Upper lobe of left lung (tissue), 6 donors: ENCODE measurements at regions not wholly inside any gene's neighbourhood (a gene's known extent, or its start where the extent isn't known, plus 50 kb on each side); places are given as distances from the start of the nearest gene placed in this dataset.
"Not testable (repeated sequence)": the region's sequence is repeated elsewhere in the genome, so short reads cannot be mapped to it uniquely, and the experiment has no call there.

Experiments
- ATAC-seq, 2 donors: fragments of 200-7000 bp; cut with Tn5 transposase; one replicate each; pipeline ENCODE4 v1.9.1; 2022; ENCODE audit warnings: mild to moderate bottlenecking in 2 of 2, moderate library complexity in 2 of 2; ENCODE audit not compliant: low FRiP score in 2 of 2
- DNase-seq, 2 donors: peaks; one replicate each; pipeline ENCODE4 v3.0.0-alpha.2; 2019 to 2020
- H3K27ac ChIP-seq, 4 donors: fragments of 200-600 bp; sonication (generic); one replicate each; pipeline ENCODE4 v1.5.1; 2016 to 2019
- H3K27me3 ChIP-seq, 4 donors: fragments of 200-600 bp; sonication (generic); one replicate each; pipeline ENCODE4 v1.5.1; 2017 to 2019
- H3K36me3 ChIP-seq, 4 donors: fragments of 200-600 bp; sonication (generic); one replicate each; pipeline ENCODE4 v1.5.1; 2016 to 2019
- H3K4me1 ChIP-seq, 4 donors: fragments of 200-600 bp; sonication (generic); one replicate each; pipeline ENCODE4 v1.5.1; 2018 to 2019
- H3K4me3 ChIP-seq, 4 donors: fragments of 200-600 bp; sonication (generic); one replicate each; pipeline ENCODE4 v1.5.1; 2017 to 2019; ENCODE audit warnings: mild to moderate bottlenecking in 2 of 4, moderate library complexity in 1 of 4
- H3K9me3 ChIP-seq, 4 donors: fragments of 200-600 bp; sonication (generic); one replicate each; pipeline ENCODE4 v1.5.1; 2018 to 2019
- CTCF ChIP-seq, 6 experiments: fragments of 450-650 bp in 4 of 6; fragments of 200-600 bp in 2 of 6; sonication (generic) in 2 of 6; IDR thresholded peaks; one replicate each; pipeline ENCODE4 v1.5.1; 2016 to 2019; ENCODE audit warnings: antibody characterized with exemption in 6 of 6
- EP300 ChIP-seq, 4 donors: sonication (generic); formaldehyde crosslinking; IDR thresholded peaks; one replicate each; pipeline ENCODE4 v1.5.1; 2017; ENCODE audit warnings: antibody characterized with exemption in 4 of 4, control low read depth in 2 of 4
- POLR2A ChIP-seq, 4 donors: fragments of 450-650 bp; IDR thresholded peaks; one replicate each; pipeline ENCODE4 v1.5.1; 2016 to 2017; ENCODE audit warnings: antibody characterized with exemption in 4 of 4, mild to moderate bottlenecking in 2 of 4
- POLR2AphosphoS5 ChIP-seq, 2 donors: sonication (generic); formaldehyde crosslinking; IDR thresholded peaks; one replicate each; pipeline ENCODE4 v1.5.1; 2017; ENCODE audit warnings: antibody characterized with exemption in 2 of 2
- WGBS, 2 donors: methylation state at CpG; one replicate each; pipeline ENCODE4 v1.1.5; 2017 to 2018; 5-methylcytosine and 5-hydroxymethylcytosine counted together
- donor health status: DM: no; HTN: no; CAD: no; lungs with moderate emphysema.
- donor health status: DM: no; HTN: yes; CAD: no; lungs with severe emphysema.

- Histone ChIP-seq H3K27ac (no peak overlapping the region), H3K4me3 (no peak overlapping the region), H3K9me3 (no peaks in the 10 kb centered on the region), H3K27me3 (no peaks in the 10 kb centered on the region), H3K4me1 (no peaks in the 10 kb centered on the region), H3K36me3 (no peaks in the 10 kb centered on the region)
- DNase-seq (no peak), ATAC-seq (no peak)
- WGBS, 2 donors = 88 to 98% methylated on average over 3 to 4 of the region's 4 CpGs
- TF ChIP-seq POLR2AphosphoS5 (IDR thresholded peaks at IDR 0.05) = no peak
These were observed 498.8 kb upstream of the ZNF608 start for GRCh38 chr5:125245216-125245615.

GRCh38 chr5:125249400-125249799 is 503.0 kb upstream of the ZNF608 start:
- 51 to 58% methylated on average over 2 of the region's 2 CpGs for WGBS, 2 donors
- H3K27ac ChIP-seq = no peak overlapping the region
- ATAC-seq (no peak), DNase-seq (no peak)
- H3K27me3 ChIP-seq = no peaks in the 10 kb centered on the region
- H3K36me3 ChIP-seq = no peaks in the 10 kb centered on the region
- no peak for TF ChIP-seq EP300 (IDR thresholded peaks at IDR 0.05)
- TF ChIP-seq CTCF (IDR thresholded peaks at IDR 0.05) = no peak
- no peak for TF ChIP-seq POLR2AphosphoS5 (IDR thresholded peaks at IDR 0.05)
- no peak for TF ChIP-seq POLR2A (IDR thresholded peaks at IDR 0.05)
- H3K9me3 ChIP-seq = peaks cover 0 to 14% (median 2%) of the 10 kb centered on the region in 4 donors
- no peaks in the 10 kb centered on the region for H3K4me1 ChIP-seq
- no peak overlapping the region for H3K4me3 ChIP-seq

GRCh38 chr5:125251703-125252102 is 505.3 kb upstream of the ZNF608 start:
- no peak overlapping the region for H3K27ac ChIP-seq
- no peaks in the 10 kb centered on the region for H3K4me1 ChIP-seq
- DNase-seq = no peak
- no peaks in the 10 kb centered on the region for H3K36me3 ChIP-seq
- H3K4me3 ChIP-seq = no peak overlapping the region
- H3K27me3 ChIP-seq = no peaks in the 10 kb centered on the region
- peaks cover 0 to 16% (median 2%) of the 10 kb centered on the region in 4 donors for H3K9me3 ChIP-seq
- ATAC-seq = no peak
- TF ChIP-seq POLR2AphosphoS5 (IDR thresholded peaks at IDR 0.05) (no peak), EP300 (IDR thresholded peaks at IDR 0.05) (no peak), POLR2A (IDR thresholded peaks at IDR 0.05) (no peak), CTCF (IDR thresholded peaks at IDR 0.05) (no peak)

- 96% methylated on average over 5 to 7 of the region's 7 CpGs for WGBS, 2 donors
- not testable (repeated sequence) for DNase-seq
These were observed 507.2 kb upstream of the ZNF608 start for GRCh38 chr5:125253634-125254033.

GRCh38 chr5:125254267-125254666 is 507.8 kb upstream of the ZNF608 start:
- H3K4me1 ChIP-seq = no peaks in the 10 kb centered on the region
- no peak for TF ChIP-seq CTCF (IDR thresholded peaks at IDR 0.05)
- no peak for TF ChIP-seq EP300 (IDR thresholded peaks at IDR 0.05)
- no peak for TF ChIP-seq POLR2A (IDR thresholded peaks at IDR 0.05)
- no peak for TF ChIP-seq POLR2AphosphoS5 (IDR thresholded peaks at IDR 0.05)
- no peak for DNase-seq
- no peaks in the 10 kb centered on the region for H3K27me3 ChIP-seq
- H3K36me3 ChIP-seq = no peaks in the 10 kb centered on the region
- no peak for ATAC-seq
- H3K9me3 ChIP-seq = peaks cover 0 to 16% (median 2%) of the 10 kb centered on the region in 4 donors
- H3K27ac ChIP-seq = no peak overlapping the region
- H3K4me3 ChIP-seq = no peak overlapping the region
- 60 to 86% methylated on average over 3 of the region's 3 CpGs for WGBS, 2 donors

More at GRCh38 chr5:125253634-125254033, 507.2 kb upstream of the ZNF608 start:
- peaks cover 0 to 16% (median 2%) of the 10 kb centered on the region in 4 donors for H3K9me3 ChIP-seq
- not testable (repeated sequence) for H3K4me3 ChIP-seq, H3K27me3 ChIP-seq, H3K27ac ChIP-seq, ATAC-seq, H3K36me3 ChIP-seq, H3K4me1 ChIP-seq

GRCh38 chr5:125256296-125256695 is 509.9 kb upstream of the ZNF608 start:
- WGBS, 2 donors = 88 to 90% methylated on average over 3 of the region's 3 CpGs

More at GRCh38 chr5:125256296-125256695, 509.9 kb upstream of the ZNF608 start:
- TF ChIP-seq POLR2A (IDR thresholded peaks at IDR 0.05) = no peak
- no peak for TF ChIP-seq POLR2AphosphoS5 (IDR thresholded peaks at IDR 0.05)
- no peak for TF ChIP-seq CTCF (IDR thresholded peaks at IDR 0.05)
- no peak for TF ChIP-seq EP300 (IDR thresholded peaks at IDR 0.05)
- Histone ChIP-seq H3K36me3 (no peaks in the 10 kb centered on the region), H3K4me3 (no peak overlapping the region), H3K27me3 (no peaks in the 10 kb centered on the region), H3K4me1 (no peaks in the 10 kb centered on the region), H3K9me3 (peaks cover 0 to 16% (median 2%) of the 10 kb centered on the region in 4 donors), H3K27ac (no peak overlapping the region)
- DNase-seq = no peak
- ATAC-seq = no peak
